ENCODE measurements at regions not wholly inside any gene's neighbourhood (a gene's known extent, or its start where the extent isn't known, plus 50 kb on each side); places are given as distances from the start of the nearest gene placed in this dataset.

- H3K4me3 ChIP-seq (ENCODE audit: low read length) = no peak overlapping the region
Observed at GRCh38 chr2:64330281-64331113, 123.5 kb upstream of the LGALSL start.

More at GRCh38 chr2:64330281-64331113, 123.5 kb upstream of the LGALSL start:
- Histone ChIP-seq H3F3A (ENCODE audit: insufficient read depth, low read length, poor library complexity, severe bottlenecking) (no peaks in the 10 kb centered on the region), H3K79me2 (replicated peaks; ENCODE audit: insufficient read depth, low read length) (no peaks in the 10 kb centered on the region), H4K20me1 (ENCODE audit: insufficient read depth) (no peaks in the 10 kb centered on the region), H2AFZ (ENCODE audit: low read depth, low read length) (no peak overlapping the region), H3K9me3 (ENCODE audit: low read length) (no peaks in the 10 kb centered on the region), H3K9me2 (ENCODE audit: insufficient read depth, low read length) (no peaks in the 10 kb centered on the region), H3K27ac (ENCODE audit: low read length) (no peak overlapping the region), H3K36me3 (ENCODE audit: insufficient read depth, low read length) (no peaks in the 10 kb centered on the region), H3K9ac (ENCODE audit: low read length) (no peak overlapping the region), H3K27me3 (ENCODE audit: insufficient read depth, low read depth, low read length) (no peaks in the 10 kb centered on the region), H3K4me2 (ENCODE audit: low read length) (no peak overlapping the region)
- TF ChIP-seq EP300 (conservative IDR thresholded peaks at IDR 0.05; ENCODE audit: poor library complexity, severe bottlenecking) = no peak
- TF ChIP-seq CTCF (IDR thresholded peaks at IDR 0.05; ENCODE audit: poor library complexity, severe bottlenecking) = peak; percentile 96
- TF ChIP-seq EZH2 (IDR thresholded peaks at IDR 0.05; ENCODE audit: borderline replicate concordance, insufficient read depth, low read length, poor library complexity, severe bottlenecking) = no peak
- peak; percentile 96 for TF ChIP-seq RAD21 (conservative IDR thresholded peaks at IDR 0.05)
- no peak for TF ChIP-seq POLR2AphosphoS5 (IDR thresholded peaks at IDR 0.05)
- no peak for TF ChIP-seq TAF1 (IDR thresholded peaks at IDR 0.05; ENCODE audit: low read depth)
- TF ChIP-seq SMC3 (conservative IDR thresholded peaks at IDR 0.05; ENCODE audit: poor library complexity) = peak; percentile 94
- no peak for TF ChIP-seq REST (IDR thresholded peaks at IDR 0.05; ENCODE audit: borderline replicate concordance)
